Fibroblast of villous mesenchyme (primary cell): ENCODE measurements at regions not wholly inside any gene's neighbourhood (a gene's known extent, or its start where the extent isn't known, plus 50 kb on each side); places are given as distances from the start of the nearest gene placed in this dataset.
"Not testable (repeated sequence)": the region's sequence is repeated elsewhere in the genome, so short reads cannot be mapped to it uniquely, and the experiment has no call there.

Experiments
- DNase-seq: peaks from one replicate; pipeline ENCODE4 v3.0.0-alpha.2; 2010; ENCODE audit warnings: low read depth
- H3K4me3 ChIP-seq: 2 replicates; pipeline ENCODE4 v1.5.1; 2011; ENCODE audit warnings: low read depth, mild to moderate bottlenecking, low read length
- CTCF ChIP-seq: IDR thresholded peaks from 2 replicates; pipeline ENCODE4 v1.5.1; 2012; ENCODE audit warnings: low read depth, mild to moderate bottlenecking, low read length; ENCODE audit not compliant: insufficient read depth

GRCh38 chr4:57303012-57303751, 193.0 kb upstream of the IGFBP7 start:
- no peak for DNase-seq
- no peak overlapping the region for H3K4me3 ChIP-seq
- no peak for TF ChIP-seq CTCF

- H3K4me3 ChIP-seq, DNase-seq: not testable (repeated sequence)
Observed at GRCh38 chr4:57300300-57300699, 190.1 kb upstream of the IGFBP7 start.

GRCh38 chr4:57291911-57292310, 181.7 kb upstream of the IGFBP7 start:
- H3K4me3 ChIP-seq = no peak overlapping the region
- no peak for DNase-seq
- TF ChIP-seq CTCF = no peak

GRCh38 chr4:57287687-57288604, 177.8 kb upstream of the IGFBP7 start:
- no peak overlapping the region for H3K4me3 ChIP-seq
- DNase-seq = no peak
- TF ChIP-seq CTCF = no peak

GRCh38 chr4:57282933-57283310, 172.7 kb upstream of the IGFBP7 start:
- no peak for TF ChIP-seq CTCF
- no peak for DNase-seq
- no peak overlapping the region for H3K4me3 ChIP-seq

GRCh38 chr4:57280481-57280880, 170.3 kb upstream of the IGFBP7 start:
- H3K4me3 ChIP-seq = no peak overlapping the region
- DNase-seq = no peak
- no peak for TF ChIP-seq CTCF

- no peak for DNase-seq
- TF ChIP-seq CTCF = no peak
- H3K4me3 ChIP-seq = no peak overlapping the region
Observed at GRCh38 chr4:57278780-57279179, 168.6 kb upstream of the IGFBP7 start.
